Kidney (tissue), 13 donors: ENCODE measurements at regions not wholly inside any gene's neighbourhood (a gene's known extent, or its start where the extent isn't known, plus 50 kb on each side); places are given as distances from the start of the nearest gene placed in this dataset.
A peak's percentile ranks its signal among the peaks of the same experiment; 100 is the strongest.

ENCODE experiments used
- DNase-seq, 5 donors: peaks; one replicate each; pipeline ENCODE4 v3.0.0-alpha.2; 2013 to 2020
- FAIRE-seq: peaks from 2 replicates; lab custom pipeline; 2012; peaks lifted over from hg19 to GRCh38; lab: Jason Lieb, UNC
- H3K27ac ChIP-seq, 2 donors: one replicate each; pipeline ENCODE4 v1.7.0; 2013; ENCODE audit warnings: low read depth in 2 of 2, low read length in 2 of 2, inconsistent platforms in 1 of 2
- H3K27me3 ChIP-seq: one replicate; pipeline ENCODE4 v1.7.1; 2013; ENCODE audit warnings: low read length, inconsistent platforms; ENCODE audit not compliant: control insufficient read depth, insufficient read depth
- H3K36me3 ChIP-seq, 3 donors: one replicate each; pipeline versions ENCODE4 v1.7.0 to v1.7.1; 2013; ENCODE audit warnings: low read length in 3 of 3, control low read depth in 1 of 3, inconsistent platforms in 1 of 3; ENCODE audit not compliant: insufficient read depth in 3 of 3, control insufficient read depth in 2 of 3
- H3K4me1 ChIP-seq, 3 donors: one replicate each; pipeline versions ENCODE4 v1.7.0 to v1.7.1; 2013; ENCODE audit warnings: low read length in 3 of 3, inconsistent platforms in 1 of 3, low read depth in 1 of 3; ENCODE audit not compliant: control insufficient read depth in 2 of 3, insufficient read depth in 2 of 3
- H3K4me3 ChIP-seq, 3 donors: one replicate each; pipeline versions ENCODE4 v1.7.0 to v1.8.1; 2013; ENCODE audit warnings: low read length in 3 of 3, control low read depth in 1 of 3, inconsistent platforms in 1 of 3
- H3K9ac ChIP-seq, 3 donors: one replicate each; pipeline versions ENCODE4 v1.7.0 to v1.7.1; 2013; ENCODE audit warnings: low read length in 3 of 3, control low read depth in 1 of 3, inconsistent platforms in 1 of 3
- H3K9me3 ChIP-seq, 3 donors: one replicate each; pipeline versions ENCODE4 v1.7.0 to v1.7.1; 2013; ENCODE audit warnings: low read length in 3 of 3, control low read depth in 1 of 3, inconsistent platforms in 1 of 3; ENCODE audit not compliant: control insufficient read depth in 2 of 3, insufficient read depth in 1 of 3
- intact Hi-C: fragments of 100-400 bp; cut with DNase I; formaldehyde crosslinking; loops from one replicate; pipeline ENCODE4 v1.11.1; 2022
- TF ChIP-seq, protein P1 (sequence below): IDR thresholded peaks from 3 replicates; pipeline ENCODE4 v1.5.1; 2012; ENCODE audit warnings: mild to moderate bottlenecking, moderate library complexity, borderline replicate concordance; ENCODE audit not compliant: insufficient read depth; ENCODE audit errors: extremely low read depth
- donor health status: control.
- donor health status: control.
- donor health status: control.
- donor health status: control.
- donor health status: control.
- donor health status: DM: yes; HTN: yes; CAD: no.
- donor health status: Normal renal cell carcinoma (clear cell type).

DNA sequence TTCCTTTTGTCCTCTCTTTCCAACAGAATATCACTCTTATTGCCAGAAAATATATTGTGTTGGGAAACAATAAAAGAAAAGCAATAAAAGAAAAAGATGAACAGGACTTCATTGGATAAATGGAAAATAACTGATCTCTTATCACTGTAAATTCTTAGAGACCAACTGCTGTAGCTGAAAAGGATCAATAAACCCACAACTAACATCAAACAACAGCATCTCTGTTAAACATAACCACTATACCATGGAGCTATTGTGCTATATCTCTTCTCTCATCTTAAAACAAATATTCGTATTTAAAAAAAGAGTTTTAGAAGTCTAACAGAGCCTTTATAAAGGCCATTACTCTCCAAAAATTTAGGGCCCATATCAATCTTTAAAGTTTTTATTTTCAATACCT lies 502.4 kb downstream of the TMEM232 start:
- H3K36me3 ChIP-seq = no peaks in the 10 kb centered on the region
- H3K27ac ChIP-seq = no peak overlapping the region
- FAIRE-seq (no peak), DNase-seq (no peak)
- H3K4me3 ChIP-seq = no peak overlapping the region
- TF ChIP-seq, protein P1, sequence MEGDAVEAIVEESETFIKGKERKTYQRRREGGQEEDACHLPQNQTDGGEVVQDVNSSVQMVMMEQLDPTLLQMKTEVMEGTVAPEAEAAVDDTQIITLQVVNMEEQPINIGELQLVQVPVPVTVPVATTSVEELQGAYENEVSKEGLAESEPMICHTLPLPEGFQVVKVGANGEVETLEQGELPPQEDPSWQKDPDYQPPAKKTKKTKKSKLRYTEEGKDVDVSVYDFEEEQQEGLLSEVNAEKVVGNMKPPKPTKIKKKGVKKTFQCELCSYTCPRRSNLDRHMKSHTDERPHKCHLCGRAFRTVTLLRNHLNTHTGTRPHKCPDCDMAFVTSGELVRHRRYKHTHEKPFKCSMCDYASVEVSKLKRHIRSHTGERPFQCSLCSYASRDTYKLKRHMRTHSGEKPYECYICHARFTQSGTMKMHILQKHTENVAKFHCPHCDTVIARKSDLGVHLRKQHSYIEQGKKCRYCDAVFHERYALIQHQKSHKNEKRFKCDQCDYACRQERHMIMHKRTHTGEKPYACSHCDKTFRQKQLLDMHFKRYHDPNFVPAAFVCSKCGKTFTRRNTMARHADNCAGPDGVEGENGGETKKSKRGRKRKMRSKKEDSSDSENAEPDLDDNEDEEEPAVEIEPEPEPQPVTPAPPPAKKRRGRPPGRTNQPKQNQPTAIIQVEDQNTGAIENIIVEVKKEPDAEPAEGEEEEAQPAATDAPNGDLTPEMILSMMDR = no peak
- peaks cover 0 to 13% (median 3%) of the 10 kb centered on the region in 3 donors for H3K9me3 ChIP-seq
- no peak overlapping the region for H3K9ac ChIP-seq
- intact Hi-C loops = no loop called here
- H3K27me3 ChIP-seq = no peaks in the 10 kb centered on the region
- H3K4me1 ChIP-seq = no peaks in the 10 kb centered on the region

DNA sequence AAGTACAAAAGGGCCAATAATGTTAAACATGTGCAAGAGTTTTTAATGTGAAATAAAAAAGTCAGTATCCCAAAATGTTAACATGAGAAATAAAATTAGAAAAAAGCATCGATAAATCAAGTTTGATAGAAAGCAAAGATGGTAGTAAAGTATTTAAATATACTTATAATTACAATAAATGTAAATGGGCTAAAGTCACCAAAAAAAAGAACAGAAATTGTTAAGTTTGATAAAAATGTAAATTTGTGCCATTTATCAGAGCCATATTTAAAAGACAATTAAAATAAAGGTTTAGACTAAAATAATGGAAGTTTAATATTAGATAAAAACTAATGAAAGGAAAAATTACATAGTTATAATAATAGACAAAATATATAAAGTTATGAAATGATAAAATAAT lies 500.5 kb downstream of the TMEM232 start:
- peaks cover 0 to 11% (median 3%) of the 10 kb centered on the region in 3 donors for H3K9me3 ChIP-seq
- DNase-seq = no peak
- H3K27ac ChIP-seq = no peak overlapping the region
- H3K36me3 ChIP-seq = no peaks in the 10 kb centered on the region
- H3K4me3 ChIP-seq = no peak overlapping the region
- intact Hi-C loops = no loop called here
- TF ChIP-seq, protein P1 = no peak
- H3K27me3 ChIP-seq = no peaks in the 10 kb centered on the region
- H3K9ac ChIP-seq = no peak overlapping the region
- peak; percentile 78 for FAIRE-seq
- no peaks in the 10 kb centered on the region for H3K4me1 ChIP-seq

DNA sequence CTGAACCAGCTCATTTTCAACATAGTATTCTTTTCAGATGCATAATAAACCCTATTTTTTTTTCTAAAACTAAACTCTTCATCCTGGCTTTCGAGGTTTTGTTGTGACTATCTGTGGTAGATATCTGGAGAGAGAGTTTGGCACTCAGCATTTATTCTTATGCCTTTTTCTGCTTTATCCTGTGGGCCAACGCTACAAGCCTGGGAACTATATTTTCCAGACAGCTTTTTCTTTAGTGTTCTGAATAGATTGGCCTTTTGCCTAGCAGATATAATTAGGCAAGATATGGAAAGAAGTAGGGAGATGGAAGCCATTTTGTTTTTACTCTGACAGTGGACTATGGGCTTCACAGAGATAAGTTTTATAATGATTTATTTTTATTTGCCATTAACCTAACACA lies 486.7 kb downstream of the TMEM232 start:
- TF ChIP-seq, protein P1 = no peak
- no peak overlapping the region for H3K9ac ChIP-seq
- H3K4me1 ChIP-seq = no peaks in the 10 kb centered on the region
- FAIRE-seq = no peak
- H3K9me3 ChIP-seq = no peaks in the 10 kb centered on the region
- no peaks in the 10 kb centered on the region for H3K27me3 ChIP-seq
- H3K36me3 ChIP-seq = no peaks in the 10 kb centered on the region
- no peak overlapping the region for H3K4me3 ChIP-seq
- H3K27ac ChIP-seq = no peak overlapping the region
- DNase-seq = no peak
- intact Hi-C loops = no loop called here

DNA sequence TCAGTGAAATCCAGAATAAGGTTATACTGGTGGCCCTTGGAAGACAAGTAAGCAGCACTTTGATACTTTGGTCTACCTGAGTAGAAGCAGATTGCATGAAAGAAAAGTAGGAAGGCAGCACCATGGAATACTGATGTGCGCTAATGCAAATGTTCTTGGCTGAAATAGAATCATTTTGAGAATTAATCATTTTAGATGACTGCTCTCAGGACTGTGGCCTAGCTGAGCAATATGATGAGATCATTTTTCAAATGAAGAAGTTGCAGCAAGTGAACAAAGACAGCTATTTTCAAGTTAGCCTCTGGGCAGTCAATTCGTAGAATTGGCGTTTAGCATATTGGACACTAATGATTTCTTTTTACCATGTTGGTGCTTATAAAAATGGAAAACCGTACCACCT lies 483.5 kb downstream of the TMEM232 start:
- no peak overlapping the region for H3K27ac ChIP-seq
- no peak for FAIRE-seq

More for the DNA sequence above, 483.5 kb downstream of the TMEM232 start:
- intact Hi-C loops = no loop called here
- H3K4me3 ChIP-seq = no peak overlapping the region
- H3K36me3 ChIP-seq = no peaks in the 10 kb centered on the region
- H3K9me3 ChIP-seq = no peaks in the 10 kb centered on the region
- no peaks in the 10 kb centered on the region for H3K27me3 ChIP-seq
- no peaks in the 10 kb centered on the region for H3K4me1 ChIP-seq
- TF ChIP-seq, protein P1 = no peak
- no peak for DNase-seq
- no peak overlapping the region for H3K9ac ChIP-seq
